ENCODE measurements at regions not wholly inside any gene's neighbourhood (a gene's known extent, or its start where the extent isn't known, plus 50 kb on each side); places are given as distances from the start of the nearest gene placed in this dataset.

DNA sequence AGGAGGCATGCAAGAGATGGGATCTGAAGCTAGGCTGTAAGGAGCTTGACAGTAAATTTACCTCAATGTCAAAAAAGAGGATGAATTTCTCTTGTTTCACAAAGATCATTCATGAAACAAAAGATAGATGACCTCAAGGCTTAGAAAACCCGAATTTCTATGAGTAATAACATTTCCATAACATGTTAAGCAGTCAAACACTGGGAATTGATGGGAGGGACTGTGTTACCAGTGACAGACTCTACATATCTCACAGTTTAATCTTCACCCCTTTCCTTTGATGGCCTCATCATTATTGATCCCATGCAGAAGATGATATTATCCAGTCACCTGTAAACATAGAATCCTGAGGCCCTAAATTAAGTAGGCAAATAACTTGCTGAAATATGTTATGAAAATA, 53.5 kb upstream of the VGLL3 start:
- no peak for DNase-seq (ENCODE audit: low spot score)

DNA sequence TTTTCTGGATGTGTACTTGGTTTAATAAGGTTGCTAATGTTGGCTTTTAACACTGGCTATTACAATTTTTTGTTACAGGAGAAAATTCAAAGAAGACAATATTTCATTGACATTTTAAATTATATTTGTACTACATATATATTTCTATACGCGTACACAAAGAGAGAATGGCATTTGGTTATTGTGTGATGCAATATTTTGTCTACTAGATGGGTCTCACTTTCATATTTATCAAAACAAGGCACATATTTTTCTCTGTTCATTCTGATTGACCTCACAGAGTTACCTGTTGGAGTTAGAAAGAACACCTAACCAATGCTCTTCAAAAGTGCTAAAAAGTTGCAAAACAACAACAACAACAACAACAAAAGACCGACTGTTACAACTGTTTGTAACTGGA, 50.2 kb upstream of the VGLL3 start:
- no peak for DNase-seq (ENCODE audit: low spot score)

Data from AG20443 (cell line).